GM20431 (cell line): ENCODE measurements at regions not wholly inside any gene's neighbourhood (a gene's known extent, or its start where the extent isn't known, plus 50 kb on each side); places are given as distances from the start of the nearest gene placed in this dataset.
"Not testable (repeated sequence)": the region's sequence is repeated elsewhere in the genome, so short reads cannot be mapped to it uniquely, and the experiment has no call there.

ENCODE experiments used
- in situ Hi-C: fragments of 300-500 bp; cut with MseI, MboI; formaldehyde crosslinking; loops from one replicate; pipeline ENCODE4 v1.15.0; 2020; ENCODE audit warnings: low sequenced_read_pairs; ENCODE audit not compliant: unreplicated experiment

GRCh38 chr10:44246700-44247099 is 138.2 kb downstream of the CXCL12 start:
- in situ Hi-C loops: not testable (repeated sequence)

DNA sequence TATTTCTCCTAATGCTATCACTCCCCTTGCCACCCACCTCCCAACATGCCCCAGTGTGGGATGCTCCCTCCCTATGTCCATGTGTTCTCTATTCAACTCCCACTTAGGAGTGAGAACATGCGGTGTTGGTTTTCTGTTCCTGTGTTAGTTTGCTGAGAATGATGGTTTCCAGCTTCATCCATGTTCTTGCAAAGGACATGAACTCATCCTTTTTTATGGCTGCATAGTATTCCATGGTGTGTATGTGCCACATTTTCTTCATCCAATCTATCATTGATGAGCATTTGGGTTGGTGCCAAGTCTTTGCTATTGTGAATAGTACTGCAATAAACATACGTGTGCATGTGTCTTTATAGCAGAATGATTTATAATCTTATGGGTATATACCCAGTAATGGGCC is 138.6 kb downstream of the CXCL12 start:
- in situ Hi-C loops: not testable (repeated sequence)

DNA sequence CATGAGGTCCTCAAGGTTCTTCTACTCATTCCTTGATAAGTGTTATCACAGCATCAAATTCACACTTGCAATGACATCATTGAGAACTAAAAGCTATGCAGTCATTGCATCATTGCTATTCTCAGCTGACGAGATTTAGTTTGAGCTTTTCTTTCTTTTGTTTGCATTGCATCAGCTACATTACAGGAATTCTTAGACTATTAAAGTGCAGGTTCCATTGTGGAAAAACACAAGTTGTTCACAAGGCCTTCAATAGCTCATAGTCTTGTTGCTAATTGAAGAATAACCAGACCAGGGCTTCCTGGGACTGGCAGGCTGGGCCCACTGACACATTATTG is 139.3 kb downstream of the CXCL12 start:
- in situ Hi-C loops: no loop called here

DNA sequence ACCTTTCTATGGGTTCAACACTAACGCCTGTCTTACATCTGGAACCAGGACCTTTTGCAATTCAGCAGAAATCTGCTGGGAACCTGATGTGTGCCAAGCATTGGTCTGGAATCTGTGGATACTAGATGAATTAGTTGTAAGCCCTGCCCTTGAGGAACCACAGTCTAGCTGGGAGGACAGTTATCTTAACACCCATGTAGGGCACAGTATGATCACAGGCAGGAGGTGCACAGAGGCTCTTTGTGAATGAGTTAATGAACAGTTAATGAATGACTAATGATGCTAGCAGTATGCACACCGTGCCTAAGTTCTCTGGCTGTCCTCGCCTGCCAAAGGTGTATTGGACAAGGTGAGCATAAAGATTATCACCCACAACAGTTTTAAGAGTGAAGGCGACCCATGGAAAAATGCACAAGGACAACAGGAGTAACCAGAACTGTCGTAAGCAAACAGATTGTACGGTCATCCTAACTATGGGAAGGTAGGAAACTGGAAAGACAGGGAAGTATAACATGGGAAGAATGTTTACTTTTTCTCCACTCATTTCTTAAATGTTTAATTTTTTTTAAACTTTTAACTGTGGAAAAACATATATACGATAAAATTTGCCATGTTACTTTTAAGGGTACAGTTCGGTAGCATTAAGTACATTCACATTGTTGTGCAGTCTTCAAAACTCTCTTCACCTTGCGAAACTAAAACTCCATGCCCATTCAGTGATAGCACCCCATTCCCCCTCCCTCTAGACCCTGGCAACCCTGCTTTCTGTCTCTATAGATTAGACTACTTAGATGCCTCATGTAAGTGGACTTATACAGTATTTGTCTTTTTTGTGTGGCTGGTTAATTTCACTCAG is 139.9 kb downstream of the CXCL12 start:
- in situ Hi-C loops: no loop called here

DNA sequence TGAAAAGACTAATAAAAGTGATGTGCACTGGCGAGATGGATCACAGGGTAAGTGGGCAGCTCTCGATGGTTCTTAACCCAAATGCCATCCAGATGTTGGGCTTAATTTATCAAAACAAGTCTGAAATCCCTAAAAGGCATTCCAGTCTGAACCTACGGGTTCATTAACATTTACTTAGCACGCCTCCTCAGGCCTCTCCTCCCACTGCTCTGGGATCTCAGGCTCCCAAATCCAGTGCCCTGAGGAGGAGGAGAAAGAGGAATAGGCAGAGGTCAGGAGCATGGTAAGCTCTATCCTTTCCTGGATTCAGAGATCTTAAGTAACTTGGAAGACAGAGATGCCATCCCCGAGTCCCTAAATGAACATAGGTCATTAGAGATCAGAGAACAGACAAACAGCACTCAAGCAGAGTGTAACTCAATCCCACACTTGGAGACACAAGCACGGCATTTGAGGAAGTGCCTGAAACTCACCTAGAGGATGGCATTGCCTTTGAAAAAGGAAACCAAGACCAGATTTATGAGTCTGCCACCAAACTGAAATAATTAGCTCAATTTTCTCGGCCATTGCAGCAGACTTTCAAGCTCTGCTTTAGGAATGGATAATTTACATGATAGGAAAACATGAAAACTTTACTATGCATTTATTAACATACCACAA is 140.9 kb downstream of the CXCL12 start:
- in situ Hi-C loops: no loop called here

DNA sequence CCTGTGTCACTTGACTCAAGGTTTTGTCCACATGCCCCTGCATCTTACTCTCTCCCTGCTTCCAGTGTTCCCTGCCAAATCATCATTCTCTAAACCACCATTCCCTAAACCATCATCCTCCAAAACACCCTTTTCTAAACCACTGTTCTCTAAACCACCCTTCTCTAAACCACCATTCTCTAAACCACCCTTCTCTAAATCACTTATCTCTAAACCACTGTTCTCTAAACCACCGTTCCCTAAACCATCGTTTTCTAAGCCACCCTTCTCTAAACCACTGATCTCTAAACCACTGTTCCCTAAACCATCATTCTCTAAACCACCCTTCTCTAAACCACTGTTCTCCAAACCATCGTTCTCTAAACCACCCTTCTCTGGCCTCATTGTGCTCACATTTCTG is 142.1 kb downstream of the CXCL12 start:
- in situ Hi-C loops: no loop called here

DNA sequence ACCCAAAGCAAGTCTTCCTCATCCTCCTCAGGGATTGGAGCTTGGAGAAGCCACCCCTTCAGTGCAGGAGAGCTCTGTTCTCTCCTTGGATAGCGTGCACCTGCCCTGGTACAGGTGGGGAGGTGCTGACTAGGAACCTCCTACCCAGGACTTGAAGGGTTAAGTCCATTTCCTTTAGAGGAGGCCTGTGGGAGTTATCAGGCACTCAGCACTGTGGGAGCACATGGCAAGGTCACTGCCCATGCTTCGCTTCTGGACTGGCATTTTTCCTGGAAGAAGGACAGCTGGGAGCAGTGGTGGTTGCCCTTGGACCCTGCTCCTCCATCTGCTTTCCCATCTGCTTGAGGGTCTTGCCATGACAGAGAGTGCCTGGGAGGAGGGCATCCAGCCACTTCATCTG is 142.8 kb downstream of the CXCL12 start:
- in situ Hi-C loops: no loop called here

- in situ Hi-C loops: no loop called here
Measured at GRCh38 chr10:44240584-44241205, 144.2 kb downstream of the CXCL12 start.

GRCh38 chr10:44238212-44238611 is 146.7 kb downstream of the CXCL12 start:
- in situ Hi-C loops: no loop called here

DNA sequence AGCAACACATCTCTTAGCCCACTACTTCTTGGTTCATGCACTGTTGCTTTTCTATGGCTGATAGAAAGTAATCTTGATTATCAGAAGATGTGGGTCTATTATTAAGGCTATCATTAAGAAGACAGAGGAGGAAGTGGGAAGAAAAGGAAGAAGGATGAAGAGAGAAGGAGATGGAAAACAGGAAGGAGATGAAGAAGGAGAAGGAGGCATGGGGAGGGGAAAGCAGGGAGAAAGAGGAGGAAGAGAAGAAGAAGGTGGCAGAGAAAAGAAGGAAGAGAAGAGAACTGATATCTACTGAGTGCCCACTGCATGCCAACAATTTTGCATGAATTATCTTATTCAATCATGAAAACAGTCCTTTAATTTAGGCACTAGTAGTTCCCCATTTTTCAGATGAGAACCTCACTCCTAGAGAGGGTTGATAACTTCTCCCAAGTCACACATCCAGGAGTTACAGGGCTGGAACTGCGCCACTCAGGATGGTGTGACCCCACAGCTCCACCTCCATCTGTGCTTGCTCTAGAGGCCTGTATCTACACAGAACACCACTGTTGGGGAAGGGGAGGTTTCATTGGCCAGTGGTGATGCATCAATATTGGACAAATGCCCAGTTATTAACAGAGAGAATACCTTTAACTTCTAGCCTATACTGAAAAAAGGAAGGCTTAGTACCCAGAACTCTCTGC is 147.4 kb downstream of the CXCL12 start:
- in situ Hi-C loops: no loop called here

DNA sequence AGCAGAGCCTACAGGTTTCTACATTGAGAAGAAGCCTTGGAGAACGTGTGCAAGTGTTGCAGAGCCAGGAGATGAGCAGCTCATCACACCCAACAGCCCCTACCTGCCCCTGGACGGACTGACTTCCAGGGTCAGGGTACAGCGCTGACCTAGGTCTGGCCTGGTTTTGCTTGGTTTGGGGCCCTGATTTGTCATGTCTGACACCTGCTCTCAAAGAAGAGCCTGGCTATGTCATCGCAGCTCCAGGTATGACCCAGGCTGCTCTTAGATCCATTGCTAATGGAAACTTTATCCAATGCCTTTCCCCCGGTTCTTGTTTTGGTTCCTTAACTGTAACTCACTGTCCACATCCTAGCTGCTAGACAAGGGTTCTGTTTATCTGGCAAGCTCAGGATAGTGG is 149.5 kb downstream of the CXCL12 start:
- in situ Hi-C loops: no loop called here

GRCh38 chr10:44234483-44234875 is 150.4 kb downstream of the CXCL12 start:
- in situ Hi-C loops: no loop called here

GRCh38 chr10:44233561-44234482 is 151.1 kb downstream of the CXCL12 start:
- in situ Hi-C loops: no loop called here

DNA sequence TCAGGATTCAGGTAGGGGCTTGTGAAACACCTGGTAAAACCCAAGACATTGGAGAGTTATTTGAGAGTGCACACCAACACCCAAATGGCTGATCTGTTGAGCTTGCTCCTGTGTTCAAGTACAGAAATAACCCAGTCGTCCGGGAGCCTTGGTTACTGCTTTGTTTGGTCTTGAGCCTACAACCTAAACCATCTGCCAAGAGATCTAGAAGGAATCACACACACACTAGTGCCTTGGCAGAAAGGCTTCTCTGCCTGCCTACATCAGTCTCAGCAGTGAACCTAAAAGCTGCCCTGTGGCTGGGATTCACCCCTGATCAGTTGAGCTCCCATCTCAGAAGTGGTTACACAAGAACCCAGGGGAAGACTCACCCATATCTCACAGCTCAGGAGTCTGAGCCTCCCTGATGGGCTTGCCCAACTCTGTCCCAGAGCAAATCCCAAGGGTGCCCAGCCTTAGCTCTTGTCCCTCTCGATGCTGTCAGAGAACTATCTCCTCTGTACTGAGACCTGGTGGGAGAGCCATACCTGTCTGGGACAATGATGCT is 167.6 kb downstream of the CXCL12 start:
- in situ Hi-C loops: no loop called here

DNA sequence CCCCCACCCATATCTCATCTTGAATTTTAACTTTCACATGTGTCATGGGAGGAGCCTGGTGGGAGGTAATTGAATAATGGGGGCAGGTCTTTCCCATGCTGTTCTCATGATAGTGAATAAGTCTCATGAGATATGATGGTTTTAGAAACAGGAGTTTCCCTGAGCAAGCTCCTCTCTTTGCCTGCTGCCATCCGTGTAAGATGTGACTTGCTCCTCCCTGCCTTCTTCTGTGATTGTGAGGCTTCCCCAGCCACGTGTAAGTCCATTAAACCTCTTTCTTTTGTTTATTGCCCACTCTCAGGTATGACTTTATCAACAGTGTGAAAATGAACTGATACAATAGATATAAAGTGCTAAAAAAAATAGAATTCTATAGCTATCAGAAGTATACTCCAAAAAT is 168.8 kb downstream of the CXCL12 start:
- in situ Hi-C loops: no loop called here

DNA sequence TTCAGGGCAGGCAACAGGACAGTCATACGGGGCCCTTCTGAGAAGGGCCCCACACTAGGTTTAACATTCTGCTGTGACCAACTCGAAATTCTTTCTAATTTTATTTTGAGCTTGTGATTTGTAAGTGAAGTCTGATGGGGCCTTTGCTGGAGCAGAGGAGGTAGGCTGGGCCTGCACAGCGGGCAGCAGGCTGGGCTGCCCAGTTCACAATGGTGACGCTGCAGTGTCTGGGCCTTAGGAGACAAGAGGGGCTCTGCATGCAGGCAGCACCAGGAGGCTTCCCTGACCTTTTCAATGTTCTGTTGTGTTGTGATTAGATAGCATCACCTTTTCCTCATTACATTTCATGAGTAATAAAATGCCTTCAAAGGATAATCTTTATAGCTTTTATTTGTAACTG is 175.1 kb downstream of the CXCL12 start:
- in situ Hi-C loops: no loop called here

GRCh38 chr10:44207160-44207559 is 177.7 kb downstream of the CXCL12 start:
- in situ Hi-C loops: no loop called here

DNA sequence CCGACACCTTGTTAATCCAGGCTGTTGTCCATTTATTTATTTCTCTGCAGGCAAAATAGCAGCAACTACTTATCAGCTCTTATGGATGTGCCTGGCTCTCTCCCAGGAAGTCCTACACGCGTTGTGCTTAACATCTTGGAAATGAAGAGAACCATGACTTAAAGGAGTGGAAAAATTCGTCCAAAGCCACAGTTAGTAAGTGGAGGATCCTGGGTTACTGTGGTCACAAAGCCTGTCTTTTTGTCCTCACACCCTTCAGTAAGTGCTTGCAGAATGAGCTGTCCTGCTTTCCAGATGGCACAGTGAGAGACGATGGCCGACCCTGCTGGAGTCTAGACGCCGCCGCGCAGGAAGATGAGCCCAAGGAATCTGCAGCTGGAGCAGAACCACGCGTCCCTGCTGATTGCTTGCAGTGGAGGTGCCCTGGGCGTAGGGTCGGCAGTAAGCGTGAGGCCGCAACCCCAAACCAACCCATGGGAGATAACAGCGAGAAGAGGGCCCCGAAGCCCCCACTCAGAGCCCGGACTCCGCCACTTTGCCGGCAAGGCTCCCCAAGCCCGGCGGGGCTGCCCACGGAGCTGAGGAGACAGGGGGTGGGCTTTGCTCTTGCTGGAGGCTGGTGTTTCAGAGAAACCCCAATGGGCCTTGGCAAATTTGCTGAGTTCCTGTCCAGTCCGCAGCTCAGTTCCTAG is 178.6 kb downstream of the CXCL12 start:
- in situ Hi-C loops: no loop called here

- in situ Hi-C loops: no loop called here
Measured at GRCh38 chr10:44205067-44205466, 179.8 kb downstream of the CXCL12 start.
